ENCODE measurements at regions not wholly inside any gene's neighbourhood (a gene's known extent, or its start where the extent isn't known, plus 50 kb on each side); places are given as distances from the start of the nearest gene placed in this dataset.

DNA sequence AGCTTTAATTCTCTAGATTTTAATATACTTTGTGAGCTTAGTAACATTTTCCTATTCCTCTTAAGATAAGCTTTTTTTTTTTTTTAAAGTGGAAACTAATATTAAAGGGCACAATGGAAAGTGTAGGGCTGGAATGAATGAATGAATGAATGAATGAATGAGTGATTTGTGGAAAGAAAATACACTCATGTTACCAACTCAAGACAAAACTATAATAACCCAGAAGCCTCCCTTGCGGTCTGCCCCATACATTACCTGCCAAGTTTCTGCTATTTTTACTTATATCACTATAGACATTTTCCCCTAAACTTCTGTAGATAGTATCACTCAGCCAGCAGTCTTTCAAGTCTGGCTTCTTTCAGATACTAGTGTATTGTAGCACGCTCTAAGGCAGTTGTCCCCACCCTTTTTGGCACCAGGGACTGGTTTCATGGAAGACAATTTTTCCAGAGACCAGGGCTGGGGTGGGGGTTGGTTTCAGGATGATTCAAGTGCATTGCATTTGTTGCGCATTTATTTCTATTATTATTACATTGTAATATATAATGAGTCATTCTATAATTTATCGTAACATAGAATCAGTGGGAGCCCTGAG lies 932.2 kb downstream of the TBC1D22A start:
- no peak for DNase-seq

DNA sequence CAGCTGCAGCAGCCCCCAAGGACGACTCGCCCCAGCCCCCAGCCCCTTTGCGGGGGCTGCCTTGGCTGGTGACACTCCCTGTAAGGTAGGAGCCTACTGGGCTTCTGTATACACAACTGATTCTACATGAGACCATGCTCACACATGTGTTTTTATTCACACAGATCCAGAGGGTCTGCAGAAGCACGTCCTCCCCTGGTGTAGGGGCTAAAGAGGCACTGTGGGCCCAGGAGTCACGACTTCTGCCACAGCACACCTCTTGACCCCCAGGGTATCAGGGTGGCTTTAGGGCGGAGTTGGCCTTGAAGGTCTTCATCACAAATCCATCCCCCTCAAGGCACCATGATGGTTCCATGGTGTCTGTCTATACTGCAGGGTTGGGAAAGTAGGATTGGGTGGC lies 931.2 kb downstream of the TBC1D22A start:
- DNase-seq: no peak

DNA sequence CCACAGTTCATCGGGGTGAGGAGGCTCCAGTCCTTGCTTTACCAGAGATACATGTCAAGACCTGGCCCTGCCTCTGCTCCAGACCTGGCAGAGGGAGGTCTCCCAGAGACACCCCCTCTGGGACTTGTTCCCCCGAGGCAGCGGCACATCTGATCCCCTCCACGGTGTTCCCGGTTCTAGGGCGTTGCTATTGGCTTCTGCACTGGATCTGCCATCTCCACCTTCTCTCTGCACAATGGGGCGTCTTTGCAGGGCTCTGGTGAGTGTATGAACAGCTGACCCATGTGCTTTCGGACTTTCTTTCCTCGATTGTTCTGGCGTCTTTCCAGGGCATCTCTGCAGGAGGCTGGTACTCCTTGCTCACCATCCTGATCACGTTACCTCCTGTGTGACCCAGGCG lies 930.4 kb downstream of the TBC1D22A start:
- DNase-seq: no peak

DNA sequence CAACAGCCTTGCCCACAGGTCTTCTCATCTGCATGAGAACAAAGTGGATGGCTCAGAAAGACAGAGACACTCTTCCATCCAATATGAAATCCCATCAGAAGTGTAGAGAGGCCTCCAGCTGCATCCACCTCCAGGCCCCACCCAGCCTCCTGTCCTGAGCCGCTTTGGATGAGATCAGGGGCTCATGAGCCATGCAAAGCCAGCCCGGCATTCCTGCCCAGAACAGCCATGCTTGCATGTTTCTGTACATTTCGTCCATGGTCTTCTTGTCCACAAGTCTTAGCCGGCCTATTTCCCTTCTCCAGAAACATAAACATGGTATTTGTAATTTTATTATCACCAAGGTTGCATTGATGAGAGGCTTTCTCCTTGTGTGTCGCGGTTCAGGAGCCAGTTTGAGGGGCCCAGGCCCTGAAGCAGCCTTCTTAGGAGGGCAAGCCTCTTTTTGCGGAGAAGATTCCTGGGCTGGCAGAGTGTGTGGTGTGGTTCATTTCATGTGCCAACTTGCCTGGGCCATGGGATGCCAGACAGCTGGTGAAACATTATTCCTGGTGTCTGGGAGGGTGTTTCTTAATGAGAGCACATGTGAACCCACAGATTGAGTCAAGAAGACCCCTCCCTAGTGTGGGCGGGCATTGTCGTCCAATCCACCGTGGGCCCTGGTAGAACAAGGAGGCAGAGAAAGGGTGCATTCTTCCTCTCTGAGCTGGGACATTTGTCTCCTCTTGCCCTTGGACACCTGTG lies 928.9 kb downstream of the TBC1D22A start:
- no peak for DNase-seq

DNA sequence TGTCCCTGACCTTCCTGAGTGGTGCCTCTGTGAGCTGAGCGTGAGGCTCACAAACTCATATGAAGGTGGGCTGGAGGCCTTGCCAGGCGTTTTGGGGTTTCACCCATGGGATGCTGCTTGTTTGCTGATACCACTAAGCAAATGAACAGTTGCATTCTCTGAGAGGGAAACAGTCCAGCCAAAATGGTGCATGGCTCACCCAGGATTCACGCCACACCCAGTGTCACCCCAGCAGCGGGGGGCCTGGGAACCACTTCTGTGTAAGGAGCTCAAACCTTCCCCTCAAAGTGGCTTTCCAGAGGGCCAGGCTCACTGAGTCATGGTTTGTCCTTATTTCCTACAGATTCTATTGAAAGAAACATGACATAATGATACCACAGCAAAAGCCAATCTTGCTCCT lies 928.1 kb downstream of the TBC1D22A start:
- no peak for DNase-seq

DNA sequence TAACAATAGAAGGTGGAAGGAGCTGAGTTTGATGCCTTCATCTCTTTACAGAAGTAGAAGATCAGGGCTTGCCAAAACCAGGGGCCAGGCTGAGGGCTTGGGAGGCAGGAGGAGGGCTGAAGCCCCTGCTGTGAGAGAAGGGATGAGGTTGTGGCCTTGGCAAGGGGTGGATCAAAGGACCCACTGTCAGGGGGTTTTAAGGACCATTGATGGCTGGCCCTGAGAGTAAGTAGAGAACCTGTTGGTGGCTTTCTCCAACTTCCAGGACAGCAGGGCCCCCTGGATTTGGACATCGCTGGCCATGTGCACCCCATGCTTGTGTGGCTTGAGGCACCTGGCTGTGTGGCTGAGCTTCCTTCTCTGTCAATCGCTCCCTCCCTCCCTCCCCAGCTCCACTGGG lies 927.7 kb downstream of the TBC1D22A start:
- no peak for DNase-seq

DNA sequence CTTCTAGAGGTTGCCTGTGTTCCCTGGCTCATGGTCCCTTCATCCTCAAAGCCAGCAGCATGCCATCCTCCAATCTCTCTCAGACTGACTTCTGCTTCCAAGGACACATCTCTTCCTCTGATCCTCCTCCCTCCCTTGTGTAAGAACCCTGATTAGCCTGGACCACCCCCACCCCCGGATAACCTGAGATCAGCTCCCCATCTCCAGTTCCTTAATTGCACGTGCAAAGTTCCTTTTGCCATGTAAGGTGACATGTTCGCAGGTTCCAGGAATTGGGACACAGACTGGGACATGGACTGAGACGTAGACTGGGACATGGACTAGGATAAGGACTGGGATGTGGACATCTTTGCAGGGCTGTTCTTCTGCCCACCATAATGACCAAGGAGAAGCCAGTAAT lies 925.3 kb downstream of the TBC1D22A start:
- no peak for DNase-seq

DNA sequence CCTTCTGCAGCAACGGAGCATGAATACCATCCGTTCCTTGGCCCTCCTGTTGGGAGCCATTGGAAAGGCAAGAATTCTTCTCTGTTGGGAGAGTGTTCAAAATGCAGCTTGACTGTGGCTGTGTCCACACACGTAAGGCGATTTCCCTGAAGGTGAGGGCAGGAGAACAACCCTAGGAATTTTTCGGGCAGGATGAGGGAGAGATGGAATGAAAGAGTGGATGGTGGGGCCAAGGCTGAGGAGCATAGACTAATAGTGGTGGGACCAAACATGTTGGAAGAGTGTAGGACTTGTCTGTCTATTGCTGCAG lies 924.9 kb downstream of the TBC1D22A start:
- no peak for DNase-seq

DNA sequence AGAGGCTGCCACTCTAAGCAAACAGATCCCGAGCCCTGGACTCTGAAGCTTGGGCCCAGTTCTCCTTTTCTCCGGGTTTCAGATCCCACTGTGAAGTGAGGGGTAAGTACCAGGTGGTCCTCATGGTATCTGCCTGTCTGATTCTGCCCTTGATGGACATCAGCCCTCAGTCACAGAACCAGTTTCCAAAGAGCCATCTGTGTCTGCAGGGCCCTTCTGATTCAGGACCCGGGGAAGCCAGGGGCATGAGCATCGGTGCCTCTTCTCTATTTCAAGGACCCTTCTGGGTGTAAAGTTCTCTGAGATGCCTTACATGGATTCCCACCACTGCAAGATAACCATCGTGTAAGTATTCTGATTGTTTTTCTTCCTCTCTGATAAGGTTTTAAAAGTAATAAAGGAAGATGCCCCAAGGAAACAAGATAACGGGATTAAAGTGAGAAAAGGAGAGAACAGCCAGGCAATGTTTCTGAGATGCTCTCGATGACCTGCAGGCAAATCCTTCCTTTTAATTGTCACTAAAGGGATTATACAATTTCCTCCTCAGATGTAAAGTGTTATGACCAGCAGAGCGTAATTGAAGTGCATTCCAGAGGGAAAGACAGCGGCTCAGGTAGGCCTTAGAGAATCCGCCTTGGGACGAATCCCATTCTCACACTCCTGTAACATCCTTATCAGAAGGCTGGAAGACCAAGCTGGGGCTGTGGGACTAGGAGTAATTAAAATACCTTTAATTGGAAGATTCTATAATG lies 924.3 kb downstream of the TBC1D22A start:
- no peak for DNase-seq

DNA sequence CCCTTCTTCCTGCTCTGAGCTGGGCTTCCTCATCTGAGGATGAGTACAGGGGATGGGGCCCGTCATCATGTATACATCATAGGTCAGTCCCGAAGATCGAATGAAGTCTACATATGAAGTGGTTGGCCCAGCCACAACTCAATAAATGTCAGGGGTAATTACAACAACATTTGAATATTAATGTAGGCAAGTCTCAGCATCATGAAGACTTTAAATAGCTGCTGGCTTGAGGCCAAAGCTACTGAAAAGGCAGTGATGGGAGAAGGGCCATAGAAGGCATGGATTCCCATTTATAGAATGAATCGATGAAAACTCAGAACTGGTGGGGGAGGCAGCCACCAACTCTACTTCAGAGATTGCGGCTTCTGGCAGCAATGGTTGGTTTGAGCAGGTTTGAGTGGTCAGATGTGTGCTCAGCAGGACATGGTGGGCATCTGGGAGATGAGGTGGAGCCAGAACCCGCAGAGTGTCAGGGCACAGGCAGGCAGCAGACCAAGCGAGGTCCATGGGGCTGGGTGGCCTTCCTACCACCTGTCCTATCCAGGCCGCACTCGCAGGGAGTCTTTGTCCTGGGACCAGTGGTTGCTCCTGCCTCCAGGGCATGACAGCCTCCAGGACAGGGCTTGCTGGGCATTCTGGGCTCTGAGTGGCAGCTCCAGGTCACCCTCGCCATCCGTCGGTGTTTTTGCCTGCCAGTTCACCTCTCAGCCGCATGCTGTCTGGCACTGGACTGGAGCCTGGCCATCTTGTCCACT lies 919.1 kb downstream of the TBC1D22A start:
- DNase-seq: no peak

DNA sequence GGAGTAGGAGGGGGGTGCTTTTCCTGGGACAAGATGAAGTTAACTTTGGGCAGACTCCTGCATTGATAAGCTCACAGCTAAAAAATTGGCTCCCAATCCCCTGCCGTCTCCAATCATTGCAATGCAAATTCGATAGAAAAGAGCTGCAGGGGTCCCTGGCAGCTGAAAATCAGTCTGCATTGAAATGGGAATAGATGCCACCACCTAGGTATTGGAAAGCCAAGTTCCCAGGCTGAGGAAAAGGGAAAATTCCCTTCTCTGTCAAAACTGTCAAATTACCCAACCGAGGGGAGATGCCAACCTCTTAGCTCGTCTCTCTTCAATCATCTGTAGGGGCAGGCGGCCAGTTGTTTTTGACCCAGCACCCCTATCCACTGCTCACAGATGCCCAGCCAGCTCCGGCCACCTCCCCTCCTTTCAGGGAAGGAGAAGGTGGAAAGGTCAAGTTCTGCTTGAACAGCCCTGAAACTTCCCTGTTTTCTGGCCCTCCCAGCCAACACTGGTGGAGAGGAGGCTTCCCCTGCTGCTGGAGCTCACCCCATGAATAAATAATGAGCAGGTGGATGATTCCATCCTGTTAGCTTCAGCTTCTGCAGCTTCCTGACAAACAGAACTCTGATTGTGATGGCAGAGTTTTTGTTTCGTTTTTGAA lies 916.3 kb downstream of the TBC1D22A start:
- no peak for DNase-seq

DNA sequence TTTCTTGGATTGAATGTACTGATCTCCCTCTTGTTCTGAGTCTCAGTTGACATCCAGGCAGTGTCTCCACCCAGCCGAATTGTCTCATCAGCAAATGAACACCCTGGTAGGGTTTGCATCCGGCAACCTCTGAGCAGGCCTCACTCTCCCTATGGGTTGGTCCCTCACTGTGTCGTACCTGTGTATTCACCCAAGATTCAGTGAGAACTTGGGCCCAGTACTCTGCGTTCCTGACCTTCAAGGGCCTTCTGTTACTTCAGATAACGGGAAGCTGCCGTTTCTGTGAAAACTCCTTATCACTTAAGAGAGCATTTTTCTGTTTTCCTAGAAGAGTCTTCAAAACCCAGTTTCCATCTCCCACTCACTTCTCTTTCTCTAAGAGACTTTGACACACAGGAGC lies 915.6 kb downstream of the TBC1D22A start:
- DNase-seq: no peak

DNA sequence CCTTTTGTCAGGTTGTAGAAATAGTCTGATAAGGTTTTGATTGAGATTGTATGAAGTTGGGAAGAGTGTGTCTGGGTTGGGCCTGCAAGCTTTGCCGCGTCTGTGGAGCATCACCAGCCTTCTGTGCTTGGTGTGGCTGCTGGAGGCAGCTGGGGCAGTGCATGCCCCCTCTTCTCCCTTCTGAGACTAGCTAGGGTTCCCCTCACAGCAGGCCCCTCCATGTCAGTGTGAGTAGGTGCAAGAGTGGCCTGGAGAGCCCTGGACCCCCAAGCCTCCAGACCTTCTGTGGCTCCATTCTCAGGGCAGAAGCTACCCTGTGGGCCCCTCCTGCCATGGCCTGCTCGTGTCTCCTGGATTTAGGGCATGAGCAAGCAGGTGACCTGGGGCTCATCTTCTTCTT lies 914.2 kb downstream of the TBC1D22A start:
- no peak for DNase-seq

DNA sequence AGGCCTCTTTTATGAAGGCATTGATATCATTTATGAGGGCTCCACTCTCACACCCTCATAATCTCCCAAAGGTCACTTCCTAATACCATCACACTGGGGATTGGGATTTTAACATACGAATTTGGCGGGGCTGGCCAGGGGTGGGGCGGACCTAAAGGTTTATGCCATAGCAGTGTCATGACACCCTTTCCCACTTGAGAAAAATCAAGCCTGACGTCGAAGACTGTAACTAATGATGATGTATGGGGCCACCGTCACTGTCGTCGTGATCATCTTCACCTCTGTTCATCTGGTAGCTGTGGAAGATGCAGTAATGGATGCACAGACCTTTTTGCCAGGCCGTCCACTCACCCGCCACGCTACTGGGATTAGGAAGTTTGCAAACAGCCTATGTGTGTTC lies 912.1 kb downstream of the TBC1D22A start:
- no peak for DNase-seq

DNA sequence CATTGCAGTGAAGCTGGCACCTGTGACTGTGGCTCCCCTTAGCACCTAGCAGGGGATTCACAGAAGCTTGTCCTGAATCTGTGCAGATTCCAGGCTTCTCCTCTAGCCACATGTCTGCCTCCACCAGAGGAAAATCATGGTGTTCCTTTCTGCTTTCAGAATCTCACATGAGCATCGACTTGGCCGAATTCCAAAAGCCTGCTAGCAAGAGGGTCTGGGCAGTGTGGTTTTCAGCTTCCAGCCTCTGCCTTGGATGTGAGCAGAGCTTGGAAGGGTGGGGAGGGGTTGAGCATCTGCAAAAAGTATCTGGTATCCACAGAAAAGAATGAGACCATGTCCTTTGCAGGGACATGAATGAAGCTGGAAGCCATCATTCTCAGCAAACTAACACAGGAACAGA lies 911.1 kb downstream of the TBC1D22A start:
- no peak for DNase-seq

DNA sequence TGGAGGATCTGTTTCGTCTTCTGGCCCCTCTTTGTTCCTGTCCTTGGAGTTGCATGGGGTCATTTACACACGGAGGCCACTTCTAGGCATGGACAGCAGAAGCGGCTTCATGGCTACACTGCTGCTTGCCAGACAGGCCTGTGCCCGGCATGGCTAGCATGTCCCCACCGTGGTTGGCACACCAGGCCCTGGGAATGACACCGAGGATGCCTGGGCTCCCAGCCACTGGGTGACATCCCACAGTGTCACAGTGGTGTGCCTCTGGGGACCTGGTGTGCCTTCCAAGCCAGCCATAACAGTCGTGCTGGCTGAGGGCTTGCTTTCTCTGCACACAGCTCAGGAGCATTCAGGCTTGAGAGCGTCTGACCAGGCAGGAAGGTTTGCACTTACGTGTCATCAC lies 910.1 kb downstream of the TBC1D22A start:
- DNase-seq: no peak

DNA sequence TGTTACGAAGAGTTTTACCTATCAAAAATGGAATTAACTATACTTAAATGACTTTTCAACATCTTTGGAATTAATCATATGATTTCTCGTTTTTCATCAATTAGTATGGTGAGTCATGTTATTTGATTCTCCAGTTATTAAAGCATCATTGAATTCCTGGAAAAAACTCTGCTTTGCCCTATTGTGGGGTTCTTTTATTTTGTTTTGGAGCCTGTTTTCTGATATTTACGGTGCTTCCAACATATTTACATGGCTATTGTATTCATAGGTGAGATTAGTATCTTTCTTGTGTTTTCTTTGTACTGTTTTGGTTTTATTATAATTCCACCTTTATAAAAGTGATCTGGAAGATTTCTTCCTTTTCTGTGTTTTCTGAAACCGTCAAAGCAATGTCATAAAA lies 902.7 kb downstream of the TBC1D22A start:
- no peak for DNase-seq

DNA sequence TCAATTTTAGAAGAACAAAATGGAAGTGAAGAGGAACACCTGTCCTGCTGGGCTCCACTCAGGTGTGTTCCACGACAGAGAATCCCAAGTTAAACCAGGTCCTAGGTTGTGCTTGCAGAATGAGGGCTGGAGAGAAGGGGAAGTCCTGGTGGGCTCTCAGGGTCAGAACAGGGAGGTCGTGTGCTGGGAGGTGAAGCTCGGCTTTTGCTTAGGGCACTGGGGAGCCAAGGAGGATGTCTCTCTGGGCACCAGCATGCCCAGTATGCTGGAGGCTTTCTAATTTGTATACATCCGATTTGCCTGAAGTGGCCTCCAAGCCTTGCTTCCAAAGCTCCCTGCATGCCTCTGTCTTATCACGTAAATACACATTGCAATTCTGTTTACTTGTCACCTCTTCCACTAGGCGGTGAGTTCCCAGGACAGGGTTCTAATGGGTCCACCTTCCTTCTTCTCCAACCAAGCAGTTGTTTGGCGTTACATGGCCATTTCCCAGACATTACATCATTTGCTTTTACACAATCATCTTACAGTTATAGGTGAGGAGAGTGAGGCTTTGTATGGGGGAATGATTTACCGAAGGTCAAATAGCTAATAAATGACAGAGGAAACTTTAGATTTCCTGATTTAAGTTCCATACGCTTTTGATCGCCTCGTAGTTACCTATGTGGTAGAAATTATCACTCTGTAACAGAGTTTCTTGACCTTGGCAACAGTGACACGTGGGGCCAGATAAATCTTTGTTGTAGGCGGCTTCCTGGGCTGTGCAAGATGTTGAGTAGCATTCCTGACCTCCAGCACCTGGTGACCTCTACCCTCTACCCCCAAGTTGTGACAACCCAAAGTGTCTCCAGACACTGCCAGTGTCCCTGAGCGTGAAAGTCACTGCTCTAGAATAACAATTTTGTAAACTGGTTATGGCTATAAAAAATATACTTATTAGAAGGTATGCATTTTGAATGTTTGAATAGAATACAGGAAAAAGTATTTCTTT lies 901.5 kb downstream of the TBC1D22A start:
- no peak for DNase-seq

DNA sequence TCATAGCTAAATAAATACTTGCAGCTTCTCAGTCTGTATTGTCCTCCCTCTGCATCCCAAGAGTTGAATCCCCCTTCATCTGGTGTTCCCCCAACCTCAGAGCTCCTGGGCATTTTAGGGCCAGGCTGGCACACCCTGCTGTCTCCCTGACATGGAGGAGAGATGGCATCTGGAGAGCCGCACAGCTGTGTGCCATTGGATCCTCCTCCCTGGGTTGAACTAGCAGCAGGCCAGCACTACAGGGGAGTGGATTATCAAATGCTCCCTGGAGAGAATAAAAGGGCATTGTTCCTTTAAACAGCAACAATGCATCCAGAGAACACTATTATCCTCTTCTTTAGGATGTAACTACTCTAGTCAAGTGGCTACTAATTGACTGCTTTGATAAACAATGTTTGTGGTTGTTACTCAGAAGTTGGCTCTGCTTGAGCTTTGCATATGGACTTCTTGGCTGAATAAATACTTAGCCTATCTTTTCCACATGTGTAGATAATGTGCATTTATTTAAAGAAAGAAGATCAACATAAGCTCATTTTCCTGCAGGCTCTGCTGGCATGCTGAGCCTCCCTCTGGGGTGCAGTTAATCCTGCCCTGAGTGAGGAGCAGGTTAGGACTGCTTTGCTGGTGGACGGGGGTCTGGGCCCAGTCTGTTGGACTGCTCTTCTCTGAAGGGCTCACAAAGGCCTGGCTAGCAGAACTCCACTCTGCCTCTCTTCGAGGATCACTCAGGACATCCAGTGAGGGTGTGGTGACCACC lies 897.2 kb downstream of the TBC1D22A start:
- DNase-seq: no peak

DNA sequence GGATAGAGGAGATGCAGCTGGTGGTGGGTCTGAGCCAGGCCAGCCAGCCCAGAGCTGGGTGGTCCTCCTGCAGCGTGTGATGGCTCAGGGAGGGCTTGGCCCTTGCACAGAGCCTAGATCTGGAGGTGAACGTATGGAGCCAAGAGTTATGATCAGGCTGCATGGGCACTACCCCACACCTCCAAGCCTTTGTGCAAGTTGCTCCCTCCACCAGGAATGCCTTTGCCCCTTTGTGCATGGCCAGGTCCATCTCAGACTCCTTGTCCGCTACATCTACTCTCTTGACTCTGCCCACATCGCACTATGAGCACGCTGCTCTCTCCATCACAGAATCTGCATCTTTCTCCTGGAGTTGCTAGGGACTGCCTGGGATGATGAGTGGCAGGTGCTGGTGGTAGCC lies 895.7 kb downstream of the TBC1D22A start:
- no peak for DNase-seq

All from amygdala (tissue), 56 donors.